Suprapubic skin (tissue), 4 donors: ENCODE measurements at regions not wholly inside any gene's neighbourhood (a gene's known extent, or its start where the extent isn't known, plus 50 kb on each side); places are given as distances from the start of the nearest gene placed in this dataset.

Experiments
- CTCF ChIP-seq, 2 donors: fragments of 200-600 bp in 1 of 2; fragments of 450-650 bp in 1 of 2; sonication (generic) in 1 of 2; IDR thresholded peaks; one replicate each; pipeline ENCODE4 v1.5.1; 2016 to 2019; ENCODE audit warnings: antibody characterized with exemption in 2 of 2, mild to moderate bottlenecking in 1 of 2, moderate library complexity in 1 of 2
- EP300 ChIP-seq: sonication (generic); formaldehyde crosslinking; IDR thresholded peaks from one replicate; pipeline ENCODE4 v1.6.1; 2017; ENCODE audit warnings: antibody characterized with exemption
- POLR2A ChIP-seq, 2 donors: fragments of 450-650 bp; IDR thresholded peaks; one replicate each; pipeline ENCODE4 v1.6.1; 2017; ENCODE audit warnings: antibody characterized with exemption in 2 of 2, mild to moderate bottlenecking in 2 of 2, moderate library complexity in 2 of 2
- POLR2AphosphoS5 ChIP-seq, 3 donors: sonication (generic); formaldehyde crosslinking; IDR thresholded peaks; one replicate each; pipeline ENCODE4 v1.6.1; 2017; ENCODE audit warnings: antibody characterized with exemption in 3 of 3

- TF ChIP-seq POLR2A (IDR thresholded peaks at IDR 0.05) (no peak), POLR2AphosphoS5 (IDR thresholded peaks at IDR 0.05) (no peak), CTCF (IDR thresholded peaks at IDR 0.05) (no peak), EP300 (no peak)
Measured at GRCh38 chr12:77334806-77335205, 269.4 kb upstream of the E2F7 start.
